SK-N-SH treated with all-trans-retinoic acid at 6 μM for 48 hours (cell line): ENCODE measurements at regions not wholly inside any gene's neighbourhood (a gene's known extent, or its start where the extent isn't known, plus 50 kb on each side); places are given as distances from the start of the nearest gene placed in this dataset.

Source experiments
- ATAC-seq: fragments of 200-7000 bp; cut with Tn5 transposase; 3 replicates; pipeline ENCODE4 v1.9.1; 2020; ENCODE audit warnings: mild to moderate bottlenecking, moderate library complexity
- ARNTL ChIP-seq: fragments of 450-650 bp; formaldehyde crosslinking; IDR thresholded peaks from 2 replicates; pipeline ENCODE4 v1.5.0; 2020; ENCODE audit warnings: low read depth, mild to moderate bottlenecking, moderate library complexity, borderline replicate concordance
- BACH2 ChIP-seq: fragments of 250-450 bp; sonication (Bioruptor Pico); IDR thresholded peaks from 2 replicates; pipeline ENCODE4 v1.9.0; 2021; ENCODE audit warnings: mild to moderate bottlenecking, borderline replicate concordance
- ESRRG ChIP-seq: fragments of 250-450 bp; sonication (Bioruptor Pico); IDR thresholded peaks from 2 replicates; pipeline ENCODE4 v1.6.1; 2021; ENCODE audit warnings: mild to moderate bottlenecking
- GLIS3 ChIP-seq: fragments of 250-450 bp; sonication (Bioruptor Pico); IDR thresholded peaks from 2 replicates; pipeline ENCODE4 v1.5.0; 2020; ENCODE audit warnings: mild to moderate bottlenecking, moderate library complexity
- ISL1 ChIP-seq: fragments of 250-450 bp; sonication (Bioruptor Pico); IDR thresholded peaks from 2 replicates; pipeline ENCODE4 v2.1.2; 2022; ENCODE audit warnings: mild to moderate bottlenecking, moderate library complexity
- OSR1 ChIP-seq: fragments of 250-450 bp; sonication (Bioruptor Pico); IDR thresholded peaks from 2 replicates; pipeline ENCODE4 v1.8.0; 2022; ENCODE audit warnings: moderate library complexity, mild to moderate bottlenecking, inconsistent platforms
- PPARA ChIP-seq: fragments of 250-450 bp; sonication (Bioruptor Pico); IDR thresholded peaks from 2 replicates; pipeline ENCODE4 v1.5.0; 2020; ENCODE audit warnings: mild to moderate bottlenecking, borderline replicate concordance
- RARB ChIP-seq: fragments of 250-450 bp; sonication (Bioruptor Pico); IDR thresholded peaks from 2 replicates; pipeline ENCODE4 v1.8.0; 2021; ENCODE audit warnings: mild to moderate bottlenecking, moderate library complexity
- SNAI2 ChIP-seq: fragments of 250-450 bp; sonication (Bioruptor Pico); IDR thresholded peaks from 2 replicates; pipeline ENCODE4 v1.5.0; 2020; ENCODE audit warnings: mild to moderate bottlenecking, moderate library complexity
- TCF4 ChIP-seq: fragments of 250-450 bp; sonication (Bioruptor Pico); IDR thresholded peaks from 2 replicates; pipeline ENCODE4 v1.8.0; 2021; ENCODE audit warnings: mild to moderate bottlenecking, moderate library complexity, borderline replicate concordance
- ZC3H10 ChIP-seq: fragments of 250-450 bp; sonication (Bioruptor Pico); IDR thresholded peaks from 2 replicates; pipeline ENCODE4 v1.5.1; 2021; ENCODE audit warnings: mild to moderate bottlenecking, moderate library complexity
- ZFP3 ChIP-seq: fragments of 250-450 bp; sonication (Bioruptor Pico); IDR thresholded peaks from 2 replicates; pipeline ENCODE4 v1.5.0; 2020; ENCODE audit warnings: mild to moderate bottlenecking, moderate library complexity
- ZFP30 ChIP-seq: fragments of 450-650 bp; formaldehyde crosslinking; IDR thresholded peaks from 2 replicates; pipeline ENCODE4 v1.5.0; 2022; ENCODE audit warnings: mild to moderate bottlenecking, moderate library complexity
- ZNF565 ChIP-seq: fragments of 450-650 bp; formaldehyde crosslinking; conservative IDR thresholded peaks from 2 replicates; pipeline ENCODE4 v1.5.0; 2020; ENCODE audit warnings: low read depth, mild to moderate bottlenecking, moderate library complexity
- ZNF70 ChIP-seq: fragments of 450-650 bp; formaldehyde crosslinking; IDR thresholded peaks from 2 replicates; pipeline ENCODE4 v1.5.0; 2020; ENCODE audit warnings: mild to moderate bottlenecking, moderate library complexity
- TF ChIP-seq, protein P1 (sequence below): fragments of 250-450 bp; sonication (Bioruptor Pico); IDR thresholded peaks from 2 replicates; pipeline ENCODE4 v1.5.1; 2020; ENCODE audit warnings: low read depth, mild to moderate bottlenecking, moderate library complexity
- TF ChIP-seq, protein P2 (sequence below): fragments of 250-450 bp; sonication (Bioruptor Pico); IDR thresholded peaks from 2 replicates; pipeline ENCODE4 v1.5.0; 2020; ENCODE audit warnings: mild to moderate bottlenecking, moderate library complexity
- TF ChIP-seq, protein P3 (sequence below): fragments of 250-450 bp; sonication (Bioruptor Pico); IDR thresholded peaks from 2 replicates; pipeline ENCODE4 v1.5.1; 2021; ENCODE audit warnings: mild to moderate bottlenecking, moderate library complexity

DNA sequence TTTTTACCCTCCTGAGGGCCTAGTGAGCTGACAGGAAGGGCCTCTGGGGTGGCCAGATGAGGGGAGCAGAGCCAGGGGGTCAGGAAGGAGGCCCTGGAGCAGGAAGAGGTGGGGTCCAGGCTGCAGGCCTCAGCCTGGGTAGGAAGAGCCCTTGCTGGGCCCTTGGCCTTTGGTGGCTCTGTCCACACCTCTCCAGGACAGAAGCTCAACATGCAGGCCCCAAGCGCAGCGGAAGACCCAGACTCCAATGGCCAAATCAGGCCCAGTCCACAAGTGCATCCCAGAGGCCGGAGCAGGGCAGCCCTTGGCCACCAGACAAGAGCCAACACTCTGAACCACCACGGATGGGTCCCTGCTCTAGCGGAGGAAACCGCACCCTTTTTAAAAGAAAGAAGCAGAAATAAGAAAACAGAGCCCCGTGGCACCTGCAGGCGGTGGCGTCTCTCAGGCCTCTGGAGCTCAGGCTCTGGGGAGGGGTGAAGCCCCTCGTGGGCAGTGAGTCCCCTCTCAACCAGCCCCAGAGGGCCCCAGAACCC is 52.8 kb downstream of the FOXL3 start:
- TF ChIP-seq, protein P1, sequence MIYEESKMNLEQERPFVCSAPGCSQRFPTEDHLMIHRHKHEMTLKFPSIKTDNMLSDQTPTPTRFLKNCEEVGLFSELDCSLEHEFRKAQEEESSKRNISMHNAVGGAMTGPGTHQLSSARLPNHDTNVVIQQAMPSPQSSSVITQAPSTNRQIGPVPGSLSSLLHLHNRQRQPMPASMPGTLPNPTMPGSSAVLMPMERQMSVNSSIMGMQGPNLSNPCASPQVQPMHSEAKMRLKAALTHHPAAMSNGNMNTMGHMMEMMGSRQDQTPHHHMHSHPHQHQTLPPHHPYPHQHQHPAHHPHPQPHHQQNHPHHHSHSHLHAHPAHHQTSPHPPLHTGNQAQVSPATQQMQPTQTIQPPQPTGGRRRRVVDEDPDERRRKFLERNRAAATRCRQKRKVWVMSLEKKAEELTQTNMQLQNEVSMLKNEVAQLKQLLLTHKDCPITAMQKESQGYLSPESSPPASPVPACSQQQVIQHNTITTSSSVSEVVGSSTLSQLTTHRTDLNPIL (CRISPR knock-in tag), result no peak
- TF ChIP-seq ZC3H10 (CRISPR knock-in tag), result no peak
- no peak for TF ChIP-seq ZNF565
- no peak for TF ChIP-seq ZFP3 (CRISPR knock-in tag)
- no peak for TF ChIP-seq SNAI2
- TF ChIP-seq TCF4 (CRISPR knock-in tag), result no peak
- no peak for TF ChIP-seq GLIS3 (CRISPR knock-in tag)
- TF ChIP-seq BACH2 (CRISPR knock-in tag), result no peak
- no peak for TF ChIP-seq ARNTL (CRISPR knock-in tag)
- TF ChIP-seq, protein P2, sequence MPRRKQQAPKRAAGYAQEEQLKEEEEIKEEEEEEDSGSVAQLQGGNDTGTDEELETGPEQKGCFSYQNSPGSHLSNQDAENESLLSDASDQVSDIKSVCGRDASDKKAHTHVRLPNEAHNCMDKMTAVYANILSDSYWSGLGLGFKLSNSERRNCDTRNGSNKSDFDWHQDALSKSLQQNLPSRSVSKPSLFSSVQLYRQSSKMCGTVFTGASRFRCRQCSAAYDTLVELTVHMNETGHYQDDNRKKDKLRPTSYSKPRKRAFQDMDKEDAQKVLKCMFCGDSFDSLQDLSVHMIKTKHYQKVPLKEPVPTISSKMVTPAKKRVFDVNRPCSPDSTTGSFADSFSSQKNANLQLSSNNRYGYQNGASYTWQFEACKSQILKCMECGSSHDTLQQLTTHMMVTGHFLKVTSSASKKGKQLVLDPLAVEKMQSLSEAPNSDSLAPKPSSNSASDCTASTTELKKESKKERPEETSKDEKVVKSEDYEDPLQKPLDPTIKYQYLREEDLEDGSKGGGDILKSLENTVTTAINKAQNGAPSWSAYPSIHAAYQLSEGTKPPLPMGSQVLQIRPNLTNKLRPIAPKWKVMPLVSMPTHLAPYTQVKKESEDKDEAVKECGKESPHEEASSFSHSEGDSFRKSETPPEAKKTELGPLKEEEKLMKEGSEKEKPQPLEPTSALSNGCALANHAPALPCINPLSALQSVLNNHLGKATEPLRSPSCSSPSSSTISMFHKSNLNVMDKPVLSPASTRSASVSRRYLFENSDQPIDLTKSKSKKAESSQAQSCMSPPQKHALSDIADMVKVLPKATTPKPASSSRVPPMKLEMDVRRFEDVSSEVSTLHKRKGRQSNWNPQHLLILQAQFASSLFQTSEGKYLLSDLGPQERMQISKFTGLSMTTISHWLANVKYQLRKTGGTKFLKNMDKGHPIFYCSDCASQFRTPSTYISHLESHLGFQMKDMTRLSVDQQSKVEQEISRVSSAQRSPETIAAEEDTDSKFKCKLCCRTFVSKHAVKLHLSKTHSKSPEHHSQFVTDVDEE (CRISPR knock-in tag), result no peak
- TF ChIP-seq ISL1 (CRISPR knock-in tag), result no peak
- no peak for TF ChIP-seq ESRRG (CRISPR knock-in tag)
- no peak for TF ChIP-seq ZFP30 (CRISPR knock-in tag)
- TF ChIP-seq, protein P3, sequence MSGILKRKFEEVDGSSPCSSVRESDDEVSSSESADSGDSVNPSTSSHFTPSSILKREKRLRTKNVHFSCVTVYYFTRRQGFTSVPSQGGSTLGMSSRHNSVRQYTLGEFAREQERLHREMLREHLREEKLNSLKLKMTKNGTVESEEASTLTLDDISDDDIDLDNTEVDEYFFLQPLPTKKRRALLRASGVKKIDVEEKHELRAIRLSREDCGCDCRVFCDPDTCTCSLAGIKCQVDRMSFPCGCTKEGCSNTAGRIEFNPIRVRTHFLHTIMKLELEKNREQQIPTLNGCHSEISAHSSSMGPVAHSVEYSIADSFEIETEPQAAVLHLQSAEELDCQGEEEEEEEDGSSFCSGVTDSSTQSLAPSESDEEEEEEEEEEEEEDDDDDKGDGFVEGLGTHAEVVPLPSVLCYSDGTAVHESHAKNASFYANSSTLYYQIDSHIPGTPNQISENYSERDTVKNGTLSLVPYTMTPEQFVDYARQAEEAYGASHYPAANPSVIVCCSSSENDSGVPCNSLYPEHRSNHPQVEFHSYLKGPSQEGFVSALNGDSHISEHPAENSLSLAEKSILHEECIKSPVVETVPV (CRISPR knock-in tag), result no peak
- TF ChIP-seq PPARA (CRISPR knock-in tag), result no peak

GRCh38 chr7:343227-343822 is 53.4 kb downstream of the FOXL3 start:
- ATAC-seq, result no peak
- no peak for TF ChIP-seq ZNF565
- TF ChIP-seq PPARA (CRISPR knock-in tag), result no peak

More for the DNA sequence above, 52.8 kb downstream of the FOXL3 start:
- no peak for ATAC-seq

GRCh38 chr7:343864-344607 is 54.1 kb downstream of the FOXL3 start:
- TF ChIP-seq, protein P3 (CRISPR knock-in tag), result no peak
- TF ChIP-seq ESRRG (CRISPR knock-in tag), result no peak
- TF ChIP-seq, protein P1 (CRISPR knock-in tag), result no peak
- TF ChIP-seq, protein P2 (CRISPR knock-in tag), result no peak
- no peak for TF ChIP-seq RARB
- TF ChIP-seq OSR1, result no peak
- no peak for TF ChIP-seq BACH2 (CRISPR knock-in tag)
- TF ChIP-seq ZNF70 (CRISPR knock-in tag), result no peak
- no peak for ATAC-seq
